ENCODE measurements at regions not wholly inside any gene's neighbourhood (a gene's known extent, or its start where the extent isn't known, plus 50 kb on each side); places are given as distances from the start of the nearest gene placed in this dataset.

DNA sequence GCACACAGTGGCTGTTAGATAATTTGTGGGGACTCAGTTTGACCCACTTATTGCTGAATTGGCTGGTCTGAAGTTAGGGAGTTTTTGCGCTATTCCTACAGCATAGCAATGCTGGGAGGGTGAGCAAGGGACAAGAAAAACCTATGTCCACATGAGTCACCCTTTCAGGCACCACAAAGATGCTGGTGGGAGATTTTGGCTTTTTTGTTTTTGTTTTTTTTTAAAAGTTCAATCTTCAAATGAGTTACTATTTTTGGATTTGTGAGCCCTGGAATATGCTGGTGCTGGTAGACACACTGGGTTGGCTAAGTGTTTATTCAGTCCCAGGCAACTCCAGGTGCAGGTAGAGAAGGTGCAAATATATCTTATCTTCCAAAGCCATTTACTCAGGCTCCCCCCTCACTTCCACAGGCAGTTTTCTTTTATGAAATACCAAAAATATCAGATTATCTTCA lies 143.4 kb downstream of the BTG1 start:
- no peak for DNase-seq
- intact Hi-C loops (cut with DNase I) = no loop called here
- Histone ChIP-seq H3K36me3 (no peaks in the 10 kb centered on the region), H3K27ac (no peak overlapping the region), H3K9ac (ENCODE audit: low read depth in 2 of 2, low read length in 2 of 2) (no peak overlapping the region), H3K9me3 (no peaks in the 10 kb centered on the region), H3K27me3 (no peaks in the 10 kb centered on the region), H3K4me3 (no peak overlapping the region), H3K4me1 (no peaks in the 10 kb centered on the region)
- TF ChIP-seq, protein P1, sequence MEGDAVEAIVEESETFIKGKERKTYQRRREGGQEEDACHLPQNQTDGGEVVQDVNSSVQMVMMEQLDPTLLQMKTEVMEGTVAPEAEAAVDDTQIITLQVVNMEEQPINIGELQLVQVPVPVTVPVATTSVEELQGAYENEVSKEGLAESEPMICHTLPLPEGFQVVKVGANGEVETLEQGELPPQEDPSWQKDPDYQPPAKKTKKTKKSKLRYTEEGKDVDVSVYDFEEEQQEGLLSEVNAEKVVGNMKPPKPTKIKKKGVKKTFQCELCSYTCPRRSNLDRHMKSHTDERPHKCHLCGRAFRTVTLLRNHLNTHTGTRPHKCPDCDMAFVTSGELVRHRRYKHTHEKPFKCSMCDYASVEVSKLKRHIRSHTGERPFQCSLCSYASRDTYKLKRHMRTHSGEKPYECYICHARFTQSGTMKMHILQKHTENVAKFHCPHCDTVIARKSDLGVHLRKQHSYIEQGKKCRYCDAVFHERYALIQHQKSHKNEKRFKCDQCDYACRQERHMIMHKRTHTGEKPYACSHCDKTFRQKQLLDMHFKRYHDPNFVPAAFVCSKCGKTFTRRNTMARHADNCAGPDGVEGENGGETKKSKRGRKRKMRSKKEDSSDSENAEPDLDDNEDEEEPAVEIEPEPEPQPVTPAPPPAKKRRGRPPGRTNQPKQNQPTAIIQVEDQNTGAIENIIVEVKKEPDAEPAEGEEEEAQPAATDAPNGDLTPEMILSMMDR (IDR thresholded peaks at IDR 0.05) = no peak

DNA sequence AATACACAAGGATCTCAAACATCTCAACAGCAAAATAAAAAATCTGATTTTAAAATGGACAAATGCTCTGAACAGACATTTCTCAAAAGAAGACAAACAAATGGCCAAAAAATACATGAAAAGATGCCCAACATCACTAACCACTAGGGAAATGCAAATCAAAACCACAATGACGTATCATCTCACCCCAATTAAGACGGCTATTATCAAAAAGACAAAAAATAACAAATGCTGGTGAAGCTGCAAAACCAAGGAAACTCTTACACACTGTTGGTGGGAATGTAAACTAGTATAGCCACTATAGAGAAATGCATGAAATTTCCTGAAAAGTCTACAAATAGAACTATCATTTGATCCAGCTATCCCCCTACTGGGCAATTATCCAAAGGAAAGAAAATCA lies 145.0 kb downstream of the BTG1 start:
- TF ChIP-seq, protein P1 (IDR thresholded peaks at IDR 0.05) = no peak
- Histone ChIP-seq H3K4me1 (no peaks in the 10 kb centered on the region), H3K4me3 (no peak overlapping the region), H3K9ac (ENCODE audit: low read depth in 2 of 2, low read length in 2 of 2) (no peak overlapping the region), H3K27ac (no peak overlapping the region), H3K27me3 (no peaks in the 10 kb centered on the region), H3K36me3 (no peaks in the 10 kb centered on the region), H3K9me3 (no peaks in the 10 kb centered on the region)
- DNase-seq = no peak
- intact Hi-C loops (cut with DNase I) = no loop called here

DNA sequence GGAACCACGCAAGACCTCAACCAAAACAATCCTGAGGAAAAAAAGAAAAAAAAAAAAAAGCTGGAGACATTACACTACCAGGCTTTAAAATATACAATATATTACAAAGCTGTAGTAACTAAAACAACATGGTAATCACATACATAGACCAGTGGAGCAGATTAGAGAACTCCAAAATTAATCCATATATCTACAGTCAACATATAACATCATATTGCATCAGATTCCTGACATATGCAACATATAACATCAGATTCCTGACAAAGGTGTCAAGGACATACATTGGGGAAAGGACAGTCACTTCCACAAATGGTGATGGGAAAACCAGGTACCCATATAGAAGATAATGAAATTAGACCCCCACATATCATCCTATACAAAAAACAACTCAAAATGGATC lies 145.8 kb downstream of the BTG1 start:
- H3K9me3 ChIP-seq = no peaks in the 10 kb centered on the region
- TF ChIP-seq, protein P1 (IDR thresholded peaks at IDR 0.05) = no peak
- no peak for DNase-seq
- H3K27me3 ChIP-seq = no peaks in the 10 kb centered on the region
- H3K36me3 ChIP-seq = no peaks in the 10 kb centered on the region
- no peak overlapping the region for H3K27ac ChIP-seq
- intact Hi-C loops (cut with DNase I) = no loop called here
- H3K9ac ChIP-seq (ENCODE audit: low read depth in 2 of 2, low read length in 2 of 2) = no peak overlapping the region
- H3K4me1 ChIP-seq = no peaks in the 10 kb centered on the region
- H3K4me3 ChIP-seq = no peak overlapping the region

DNA sequence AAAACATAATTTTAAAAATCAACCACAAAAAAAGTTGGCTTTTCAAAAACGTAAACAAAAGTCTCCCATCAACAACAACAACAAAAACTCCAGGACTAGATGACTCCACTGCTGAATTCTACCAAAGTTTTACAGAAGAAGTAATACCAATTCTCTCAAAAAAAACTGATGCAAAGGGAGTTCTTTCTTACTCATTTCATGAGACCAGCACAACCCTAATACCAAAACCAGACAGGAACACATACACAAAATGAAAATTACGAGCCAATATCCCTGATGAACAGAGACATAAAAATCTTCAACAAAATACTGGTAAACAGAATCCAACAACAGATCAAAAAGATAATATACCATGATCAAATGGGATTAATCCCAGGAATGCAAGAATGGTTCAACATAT lies 147.3 kb downstream of the BTG1 start:
- no peaks in the 10 kb centered on the region for H3K36me3 ChIP-seq
- H3K27ac ChIP-seq = no peak overlapping the region
- no peak overlapping the region for H3K4me3 ChIP-seq
- no peaks in the 10 kb centered on the region for H3K4me1 ChIP-seq
- intact Hi-C loops (cut with DNase I) = no loop called here
- TF ChIP-seq, protein P1 (IDR thresholded peaks at IDR 0.05) = no peak
- no peaks in the 10 kb centered on the region for H3K27me3 ChIP-seq
- no peaks in the 10 kb centered on the region for H3K9me3 ChIP-seq
- H3K9ac ChIP-seq (ENCODE audit: low read depth in 2 of 2, low read length in 2 of 2) = no peak overlapping the region
- DNase-seq = no peak

DNA sequence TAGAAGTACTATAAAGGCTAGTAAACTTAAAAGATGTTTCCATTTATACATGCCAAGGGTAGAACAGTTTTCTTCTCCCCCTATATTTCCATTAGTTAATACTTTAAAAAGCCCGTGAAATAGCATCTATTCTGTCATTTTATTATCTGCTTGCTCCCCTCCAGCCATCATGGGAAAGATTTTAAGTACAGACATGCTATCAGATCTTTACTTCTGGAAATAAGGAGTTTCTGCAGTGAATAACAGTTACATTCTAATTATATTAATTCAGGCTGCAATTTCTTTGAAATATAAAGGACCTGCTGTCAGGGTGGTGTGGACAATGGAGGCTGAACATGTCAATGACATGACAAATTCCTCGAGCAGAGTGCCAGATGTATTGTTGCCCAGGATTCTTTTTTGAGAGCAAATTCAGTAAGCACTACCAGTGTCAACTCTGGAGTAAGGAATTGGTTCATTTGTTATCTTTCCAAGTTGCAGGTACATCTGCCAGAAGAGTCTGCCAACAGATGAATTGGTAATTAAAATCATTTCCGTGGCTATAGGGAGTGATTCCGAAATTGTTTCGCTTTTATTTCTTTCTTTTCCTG lies 151.3 kb downstream of the BTG1 start:
- intact Hi-C loops (cut with DNase I) = no loop called here

More for the DNA sequence above, 151.3 kb downstream of the BTG1 start:
- Histone ChIP-seq H3K36me3 (no peaks in the 10 kb centered on the region), H3K27ac (no peak overlapping the region), H3K4me1 (no peaks in the 10 kb centered on the region), H3K9ac (ENCODE audit: low read depth in 2 of 2, low read length in 2 of 2) (no peak overlapping the region), H3K9me3 (no peaks in the 10 kb centered on the region), H3K27me3 (no peaks in the 10 kb centered on the region), H3K4me3 (no peak overlapping the region)
- DNase-seq = no peak
- TF ChIP-seq, protein P1 (IDR thresholded peaks at IDR 0.05) = no peak

Data from colonic mucosa (tissue), 4 donors.